Muscle of leg (tissue), 3 donors: ENCODE measurements at regions not wholly inside any gene's neighbourhood (a gene's known extent, or its start where the extent isn't known, plus 50 kb on each side); places are given as distances from the start of the nearest gene placed in this dataset.
A peak's percentile ranks its signal among the peaks of the same experiment; 100 is the strongest.
"Not testable (repeated sequence)": the region's sequence is repeated elsewhere in the genome, so short reads cannot be mapped to it uniquely, and the experiment has no call there.

Source experiments
- DNase-seq: peaks from one replicate; pipeline ENCODE4 v3.0.0; 2013
- H3K27ac ChIP-seq: one replicate; pipeline ENCODE4 v1.5.1; 2013; ENCODE audit warnings: mild to moderate bottlenecking, low read length, control low read depth
- H3K27me3 ChIP-seq: one replicate; pipeline ENCODE4 v1.6.1; 2013; ENCODE audit warnings: low read length; ENCODE audit not compliant: control insufficient read depth, insufficient read depth
- H3K36me3 ChIP-seq: one replicate; pipeline ENCODE4 v1.6.1; 2013; ENCODE audit warnings: low read length; ENCODE audit not compliant: control insufficient read depth, insufficient read depth
- H3K4me1 ChIP-seq: one replicate; pipeline ENCODE4 v1.6.1; 2013; ENCODE audit warnings: low read length; ENCODE audit not compliant: control insufficient read depth, insufficient read depth
- H3K4me3 ChIP-seq: one replicate; pipeline ENCODE4 v1.5.1; 2013; ENCODE audit warnings: low read length, control low read depth
- H3K9me3 ChIP-seq: replicated peaks from 2 replicates; pipeline ENCODE4 v1.6.1; 2013; ENCODE audit warnings: low read depth, low read length; ENCODE audit not compliant: control insufficient read depth
- WGBS: methylation state at CpG from one replicate; pipeline ENCODE4 v1.1.5; 2013; ENCODE audit warnings: missing lambda C conversion rate; ENCODE audit not compliant: insufficient coverage; 5-methylcytosine and 5-hydroxymethylcytosine counted together

DNA sequence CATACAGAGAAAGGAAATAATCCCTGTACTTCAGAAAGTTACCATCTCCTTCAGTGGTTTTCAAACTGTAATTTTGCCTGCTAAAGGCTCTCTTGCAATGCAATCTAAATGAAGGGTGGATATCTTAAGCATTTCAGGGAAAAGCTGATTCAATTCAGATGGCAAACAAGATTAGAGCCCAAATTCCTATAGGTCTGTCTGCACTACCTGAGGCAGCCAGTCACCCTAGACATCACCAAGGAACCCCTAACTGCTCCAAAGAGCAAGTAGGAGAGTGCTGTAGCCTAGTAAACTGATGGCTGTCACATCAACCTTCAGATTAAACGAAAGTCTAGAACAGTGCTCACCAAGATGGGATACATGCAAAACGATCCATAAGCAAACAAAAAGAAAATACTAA lies 138.0 kb upstream of the ANK3 start:
- Histone ChIP-seq H3K9me3 (peaks cover 3% of the 10 kb centered on the region), H3K27me3 (no peaks in the 10 kb centered on the region), H3K36me3 (no peaks in the 10 kb centered on the region), H3K27ac (no peak overlapping the region), H3K4me3 (no peak overlapping the region), H3K4me1 (no peaks in the 10 kb centered on the region)
- WGBS: no CpG with 5 or more reads among the region's 2 CpGs
- DNase-seq: no peak

DNA sequence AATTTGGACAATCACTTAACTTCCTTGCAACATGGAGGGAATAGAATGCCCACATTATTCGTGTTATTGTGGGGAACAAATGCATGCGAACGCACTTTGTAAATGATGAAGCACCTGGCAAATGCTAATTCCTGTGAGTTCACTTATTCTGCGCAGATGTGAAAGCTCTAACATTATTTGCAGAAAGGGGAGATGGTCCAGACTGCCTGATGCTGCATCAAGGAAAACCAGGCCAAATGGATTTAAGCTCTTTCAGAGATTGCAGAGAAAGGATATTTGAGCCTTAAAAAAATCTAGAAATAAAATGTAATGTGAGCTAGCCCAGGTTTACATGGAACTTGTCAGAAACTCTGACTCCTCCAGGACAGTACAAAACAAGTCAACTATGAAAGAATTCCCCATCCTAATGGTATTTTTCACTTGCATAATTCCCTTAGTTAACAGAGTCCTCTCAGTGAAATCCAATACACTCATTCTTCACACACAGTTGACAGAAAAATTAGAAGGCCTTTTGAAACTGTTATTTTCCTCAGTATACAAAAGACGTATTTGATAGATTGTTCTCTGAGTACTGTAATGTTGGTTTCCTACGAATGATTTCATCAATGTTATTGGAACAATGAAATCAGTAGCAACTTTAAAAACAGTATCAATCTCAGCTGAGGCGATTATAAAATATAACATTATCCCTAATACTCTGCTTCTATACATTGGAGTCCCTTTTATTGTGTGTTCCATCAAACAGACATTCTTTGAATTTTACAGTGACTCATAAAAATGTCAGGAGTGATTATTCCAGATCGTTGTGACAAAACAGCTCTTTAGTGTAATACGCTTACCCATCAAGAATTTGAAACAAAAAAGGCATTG lies 136.3 kb upstream of the ANK3 start:
- Histone ChIP-seq H3K36me3 (no peaks in the 10 kb centered on the region), H3K4me3 (no peak overlapping the region), H3K27me3 (no peaks in the 10 kb centered on the region), H3K27ac (peak overlapping the region; percentile 14), H3K9me3 (peaks cover 3% of the 10 kb centered on the region), H3K4me1 (no peaks in the 10 kb centered on the region)
- WGBS: 23% methylated on average over 4 of the region's 9 CpGs
- DNase-seq: peak; percentile 46

GRCh38 chr10:60524541-60524940 lies 134.9 kb upstream of the ANK3 start:
- no peaks in the 10 kb centered on the region for H3K27me3 ChIP-seq
- no peaks in the 10 kb centered on the region for H3K4me1 ChIP-seq
- no peak overlapping the region for H3K4me3 ChIP-seq
- DNase-seq: no peak
- peaks cover 3% of the 10 kb centered on the region for H3K9me3 ChIP-seq
- H3K36me3 ChIP-seq: no peaks in the 10 kb centered on the region
- no peak overlapping the region for H3K27ac ChIP-seq
- WGBS: 66% methylated on average over 3 of the region's 4 CpGs

- H3K36me3 ChIP-seq, H3K27me3 ChIP-seq, H3K4me3 ChIP-seq, DNase-seq, H3K4me1 ChIP-seq, H3K9me3 ChIP-seq, H3K27ac ChIP-seq: not testable (repeated sequence)
- no CpG with 5 or more reads among the region's 4 CpGs for WGBS
These were observed 133.7 kb upstream of the ANK3 start for GRCh38 chr10:60523371-60523770.

DNA sequence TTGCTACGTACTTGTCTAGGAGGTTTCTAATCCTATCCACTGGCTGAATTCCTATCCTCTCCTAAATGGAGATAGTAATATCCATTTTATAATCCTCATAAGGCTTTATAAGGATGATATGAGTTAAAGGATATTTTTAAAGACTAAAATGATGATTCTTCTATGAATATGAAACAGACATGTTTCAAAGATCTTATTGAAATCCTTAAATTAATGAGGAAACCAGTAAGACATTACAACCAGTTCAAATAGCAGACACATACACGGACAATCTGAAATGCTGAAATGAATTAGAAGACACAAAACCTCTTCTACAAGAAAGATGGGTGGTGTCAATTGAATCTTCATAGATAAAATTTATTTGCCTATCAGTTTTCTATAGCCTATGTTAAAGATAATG lies 132.9 kb upstream of the ANK3 start:
- Histone ChIP-seq H3K27me3 (no peaks in the 10 kb centered on the region), H3K4me3 (no peak overlapping the region), H3K9me3 (peaks cover 3% of the 10 kb centered on the region), H3K36me3 (no peaks in the 10 kb centered on the region), H3K4me1 (no peaks in the 10 kb centered on the region), H3K27ac (no peak overlapping the region)
- WGBS: no CpG with 5 or more reads among the region's 2 CpGs
- no peak for DNase-seq

DNA sequence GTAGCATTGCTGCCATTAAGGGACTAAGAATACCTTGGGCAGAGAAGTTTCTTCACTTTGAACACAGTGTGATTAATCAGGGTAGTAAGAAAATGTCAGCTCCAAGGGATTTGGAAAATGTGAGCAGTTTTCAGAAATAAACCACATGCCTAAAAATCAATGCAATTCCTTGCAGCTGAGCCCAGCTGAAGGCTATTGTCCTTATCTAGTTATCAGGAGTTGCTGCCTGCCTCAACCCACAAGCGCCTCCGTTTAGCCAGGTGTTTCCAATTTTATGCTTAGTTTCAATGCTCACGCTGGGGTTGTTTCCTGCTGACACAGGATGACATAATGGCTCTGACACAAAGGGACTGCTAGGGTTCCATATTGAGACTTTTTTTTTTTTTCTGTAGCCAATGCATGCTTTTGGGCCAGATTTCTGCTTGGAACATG lies 132.3 kb upstream of the ANK3 start:
- no peak overlapping the region for H3K4me3 ChIP-seq
- peak overlapping the region; percentile 37 for H3K27ac ChIP-seq
- WGBS: 0% methylated on average over 1 of the region's 3 CpGs
- no peaks in the 10 kb centered on the region for H3K27me3 ChIP-seq
- no peaks in the 10 kb centered on the region for H3K36me3 ChIP-seq
- DNase-seq: peak; percentile 66
- no peaks in the 10 kb centered on the region for H3K4me1 ChIP-seq
- peaks cover 3% of the 10 kb centered on the region for H3K9me3 ChIP-seq

GRCh38 chr10:60518745-60519144 lies 129.1 kb upstream of the ANK3 start:
- no peak for DNase-seq
- WGBS: no CpG with 5 or more reads among the region's 4 CpGs

DNA sequence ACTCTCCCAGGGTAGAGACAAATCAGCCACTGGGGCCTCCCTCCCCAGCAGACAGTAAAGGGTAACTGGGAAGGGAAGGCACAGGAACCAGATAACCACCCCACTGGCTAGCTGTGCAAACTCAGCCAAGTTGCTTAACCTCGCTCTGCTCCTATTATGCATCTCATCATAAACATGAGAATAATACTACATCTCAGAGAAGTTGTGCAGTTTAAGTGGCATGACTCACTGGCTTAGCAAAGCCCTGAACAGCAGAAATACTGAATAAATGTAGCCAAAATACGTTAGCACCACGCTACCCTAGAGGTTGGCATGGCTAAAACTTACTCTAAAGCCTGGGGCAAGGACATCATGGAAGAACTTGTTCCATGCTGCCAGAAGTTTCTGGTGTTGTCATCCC lies 128.1 kb upstream of the ANK3 start:
- Histone ChIP-seq H3K36me3 (no peaks in the 10 kb centered on the region), H3K4me1 (no peaks in the 10 kb centered on the region), H3K4me3 (no peak overlapping the region), H3K9me3 (no peaks in the 10 kb centered on the region), H3K27me3 (no peaks in the 10 kb centered on the region), H3K27ac (no peak overlapping the region)
- DNase-seq: no peak
- 100% methylated on average over 2 of the region's 3 CpGs for WGBS

More at GRCh38 chr10:60518745-60519144, 129.1 kb upstream of the ANK3 start:
- no peaks in the 10 kb centered on the region for H3K27me3 ChIP-seq
- no peaks in the 10 kb centered on the region for H3K36me3 ChIP-seq
- no peak overlapping the region for H3K4me3 ChIP-seq
- no peak overlapping the region for H3K27ac ChIP-seq
- no peaks in the 10 kb centered on the region for H3K4me1 ChIP-seq
- H3K9me3 ChIP-seq: no peaks in the 10 kb centered on the region

- no peak overlapping the region for H3K27ac ChIP-seq
- no peaks in the 10 kb centered on the region for H3K36me3 ChIP-seq
- H3K4me1 ChIP-seq: peaks cover 3% of the 10 kb centered on the region
- DNase-seq: no peak
- no peak overlapping the region for H3K4me3 ChIP-seq
- no peaks in the 10 kb centered on the region for H3K9me3 ChIP-seq
- no peaks in the 10 kb centered on the region for H3K27me3 ChIP-seq
These were observed 123.6 kb upstream of the ANK3 start for GRCh38 chr10:60513281-60513680.

DNA sequence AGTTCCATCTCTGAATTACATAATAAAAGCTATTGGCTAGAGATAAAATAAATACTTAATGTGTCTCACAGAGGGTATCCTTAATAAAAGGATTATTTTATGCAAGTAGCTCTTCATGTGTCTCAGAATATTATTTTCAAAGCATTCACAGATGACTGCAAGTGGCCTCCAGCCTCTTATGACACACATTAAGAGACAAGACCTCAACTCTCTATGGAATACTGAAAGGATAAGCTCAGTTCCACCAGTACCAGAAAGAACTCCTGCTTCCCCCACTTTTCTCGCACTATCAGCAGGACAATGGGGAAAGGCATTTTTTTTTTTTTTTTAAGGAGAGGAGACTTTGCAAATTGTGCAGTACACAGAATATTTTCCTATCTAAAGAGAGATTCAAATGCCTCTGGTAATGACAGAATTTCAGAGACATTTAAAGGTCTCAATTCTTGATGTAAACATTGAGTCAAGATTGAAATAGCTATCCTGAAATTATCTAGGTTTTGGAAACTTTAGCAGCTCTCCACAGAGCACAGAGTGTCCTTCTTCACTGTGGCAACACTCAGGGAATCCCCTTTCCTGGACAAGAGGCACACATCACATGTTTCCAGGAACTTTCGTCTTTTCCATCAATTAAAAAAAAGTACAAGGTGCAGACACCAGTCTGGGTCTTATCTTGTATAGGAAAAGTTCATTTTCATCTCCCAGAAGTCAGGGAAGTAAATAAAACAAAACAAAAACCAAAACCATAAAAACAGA lies 122.0 kb upstream of the ANK3 start:
- Histone ChIP-seq H3K36me3 (no peaks in the 10 kb centered on the region), H3K9me3 (no peaks in the 10 kb centered on the region), H3K27ac (no peak overlapping the region), H3K4me3 (no peak overlapping the region), H3K27me3 (no peaks in the 10 kb centered on the region), H3K4me1 (peaks cover 5% of the 10 kb centered on the region)
- no CpG with 5 or more reads among the region's 2 CpGs for WGBS
- no peak for DNase-seq
